GM21360 (cell line): ENCODE measurements at regions not wholly inside any gene's neighbourhood (a gene's known extent, or its start where the extent isn't known, plus 50 kb on each side); places are given as distances from the start of the nearest gene placed in this dataset.
"Not testable (repeated sequence)": the region's sequence is repeated elsewhere in the genome, so short reads cannot be mapped to it uniquely, and the experiment has no call there.

Experiments used
- ATAC-seq: cut with Tn5 transposase; IDR thresholded peaks from one replicate; pipeline ENCODE4 v1.9.1; 2021; ENCODE audit warnings: mild to moderate bottlenecking, moderate library complexity; ENCODE audit not compliant: unreplicated experiment

GRCh38 chr10:84844461-84844860 is 516.1 kb downstream of the CCSER2 start:
- no peak for ATAC-seq

- ATAC-seq: no peak
These were observed 517.4 kb downstream of the CCSER2 start for GRCh38 chr10:84845628-84846261.

- no peak for ATAC-seq
These were observed 518.4 kb downstream of the CCSER2 start for GRCh38 chr10:84846658-84847316.

- no peak for ATAC-seq
These were observed 520.6 kb downstream of the CCSER2 start for GRCh38 chr10:84848967-84849366.

GRCh38 chr10:84850826-84851225 is 522.4 kb downstream of the CCSER2 start:
- ATAC-seq: no peak

- no peak for ATAC-seq
These were observed 526.0 kb downstream of the CCSER2 start for GRCh38 chr10:84854439-84854838.

GRCh38 chr10:84860855-84861254 is 532.5 kb downstream of the CCSER2 start:
- no peak for ATAC-seq

GRCh38 chr10:84862551-84862950 is 534.2 kb downstream of the CCSER2 start:
- ATAC-seq: no peak

GRCh38 chr10:84863675-84864074 is 535.3 kb downstream of the CCSER2 start:
- ATAC-seq: no peak

GRCh38 chr10:84876116-84876999 is 548.0 kb downstream of the CCSER2 start:
- no peak for ATAC-seq

GRCh38 chr10:84879991-84880390 is 551.6 kb downstream of the CCSER2 start:
- ATAC-seq: no peak

- ATAC-seq: not testable (repeated sequence)
These were observed 553.3 kb downstream of the CCSER2 start for GRCh38 chr10:84881696-84882095.

GRCh38 chr10:84890706-84891105 is 562.3 kb downstream of the CCSER2 start:
- no peak for ATAC-seq

- ATAC-seq: no peak
These were observed 563.2 kb downstream of the CCSER2 start for GRCh38 chr10:84891631-84892030.

GRCh38 chr10:84895541-84895940 is 567.2 kb downstream of the CCSER2 start:
- no peak for ATAC-seq

- no peak for ATAC-seq
These were observed 568.5 kb downstream of the CCSER2 start for GRCh38 chr10:84896909-84897308.

GRCh38 chr10:84899268-84899667 is 570.9 kb downstream of the CCSER2 start:
- no peak for ATAC-seq

GRCh38 chr10:84900141-84900540 is 571.8 kb downstream of the CCSER2 start:
- no peak for ATAC-seq

GRCh38 chr10:84901885-84902284 is 573.5 kb downstream of the CCSER2 start:
- ATAC-seq: no peak

GRCh38 chr10:84902553-84902952 is 574.2 kb downstream of the CCSER2 start:
- ATAC-seq: no peak

- ATAC-seq: no peak
These were observed 574.9 kb downstream of the CCSER2 start for GRCh38 chr10:84903320-84903719.
